Thyroid gland (tissue), 4 donors: ENCODE measurements at regions not wholly inside any gene's neighbourhood (a gene's known extent, or its start where the extent isn't known, plus 50 kb on each side); places are given as distances from the start of the nearest gene placed in this dataset.

Source experiments
- CTCF ChIP-seq, 6 experiments: fragments of 200-600 bp in 3 of 6; fragments of 450-650 bp in 3 of 6; sonication (generic) in 3 of 6; IDR thresholded peaks; one replicate each; pipeline ENCODE4 v1.5.1; 2016 to 2019; ENCODE audit warnings: antibody characterized with exemption in 6 of 6, mild to moderate bottlenecking in 2 of 6, inconsistent platforms in 1 of 6, moderate library complexity in 1 of 6
- POLR2A ChIP-seq, 2 donors: fragments of 450-650 bp; IDR thresholded peaks; one replicate each; pipeline ENCODE4 v1.6.1; 2017; ENCODE audit warnings: antibody characterized with exemption in 2 of 2, mild to moderate bottlenecking in 2 of 2, moderate library complexity in 1 of 2

- TF ChIP-seq CTCF (IDR thresholded peaks at IDR 0.05) (no peak), POLR2A (IDR thresholded peaks at IDR 0.05) (no peak)
Measured at GRCh38 chr9:88663771-88664419, 128.9 kb downstream of the NXNL2 start.
